K562 (cell line): ENCODE measurements at regions not wholly inside any gene's neighbourhood (a gene's known extent, or its start where the extent isn't known, plus 50 kb on each side); places are given as distances from the start of the nearest gene placed in this dataset.

ENCODE experiments used
- CTCF ChIP-seq, 3 experiments: IDR thresholded peaks in 2 of 3; conservative IDR thresholded peaks in 1 of 3; 2 replicates each; pipeline ENCODE4 v1.5.1; 2011 to 2012; ENCODE audit warnings: low read length in 3 of 3, mild to moderate bottlenecking in 3 of 3, control low read depth in 2 of 3, improper control_type of control experiment in 1 of 3, inconsistent platforms in 1 of 3, low read depth in 1 of 3, mixed read lengths in 1 of 3, moderate library complexity in 1 of 3; ENCODE audit not compliant: insufficient read depth in 2 of 3
- EZH2 ChIP-seq: IDR thresholded peaks from 2 replicates; pipeline ENCODE4 v1.6.1; 2012; ENCODE audit warnings: low read depth, mild to moderate bottlenecking, inconsistent platforms, low read length, borderline replicate concordance
- TF ChIP-seq, protein P1 (sequence below): sonication (generic); formaldehyde crosslinking; IDR thresholded peaks from 2 replicates; pipeline ENCODE4 v1.8.1; 2023; ENCODE audit warnings: mild to moderate bottlenecking, missing genetic modification reagents
- TF ChIP-seq, protein P2 (sequence below), 2 experiments: fragments of 450-650 bp; formaldehyde crosslinking in 1 of 2; IDR thresholded peaks; 2 replicates each; pipeline versions ENCODE4 v1.4.0 to v1.6.1; 2014 to 2020; ENCODE audit warnings: mild to moderate bottlenecking in 2 of 2, borderline replicate concordance in 1 of 2, low read depth in 1 of 2

GRCh38 chr22:27212617-27213177 lies 555.3 kb downstream of the MIAT start:
- TF ChIP-seq, protein P1, sequence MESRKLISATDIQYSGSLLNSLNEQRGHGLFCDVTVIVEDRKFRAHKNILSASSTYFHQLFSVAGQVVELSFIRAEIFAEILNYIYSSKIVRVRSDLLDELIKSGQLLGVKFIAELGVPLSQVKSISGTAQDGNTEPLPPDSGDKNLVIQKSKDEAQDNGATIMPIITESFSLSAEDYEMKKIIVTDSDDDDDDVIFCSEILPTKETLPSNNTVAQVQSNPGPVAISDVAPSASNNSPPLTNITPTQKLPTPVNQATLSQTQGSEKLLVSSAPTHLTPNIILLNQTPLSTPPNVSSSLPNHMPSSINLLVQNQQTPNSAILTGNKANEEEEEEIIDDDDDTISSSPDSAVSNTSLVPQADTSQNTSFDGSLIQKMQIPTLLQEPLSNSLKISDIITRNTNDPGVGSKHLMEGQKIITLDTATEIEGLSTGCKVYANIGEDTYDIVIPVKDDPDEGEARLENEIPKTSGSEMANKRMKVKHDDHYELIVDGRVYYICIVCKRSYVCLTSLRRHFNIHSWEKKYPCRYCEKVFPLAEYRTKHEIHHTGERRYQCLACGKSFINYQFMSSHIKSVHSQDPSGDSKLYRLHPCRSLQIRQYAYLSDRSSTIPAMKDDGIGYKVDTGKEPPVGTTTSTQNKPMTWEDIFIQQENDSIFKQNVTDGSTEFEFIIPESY (CRISPR knock-in tag) = no peak
- TF ChIP-seq CTCF (IDR thresholded peaks at IDR 0.05 in 2 of 3, conservative IDR thresholded peaks at IDR 0.05 in 1 of 3; ENCODE audit: insufficient read depth in 2 of 3, low read depth in 1 of 3, low read length in 3 of 3) (no peak), EZH2 (no peak)
- TF ChIP-seq, protein P2, sequence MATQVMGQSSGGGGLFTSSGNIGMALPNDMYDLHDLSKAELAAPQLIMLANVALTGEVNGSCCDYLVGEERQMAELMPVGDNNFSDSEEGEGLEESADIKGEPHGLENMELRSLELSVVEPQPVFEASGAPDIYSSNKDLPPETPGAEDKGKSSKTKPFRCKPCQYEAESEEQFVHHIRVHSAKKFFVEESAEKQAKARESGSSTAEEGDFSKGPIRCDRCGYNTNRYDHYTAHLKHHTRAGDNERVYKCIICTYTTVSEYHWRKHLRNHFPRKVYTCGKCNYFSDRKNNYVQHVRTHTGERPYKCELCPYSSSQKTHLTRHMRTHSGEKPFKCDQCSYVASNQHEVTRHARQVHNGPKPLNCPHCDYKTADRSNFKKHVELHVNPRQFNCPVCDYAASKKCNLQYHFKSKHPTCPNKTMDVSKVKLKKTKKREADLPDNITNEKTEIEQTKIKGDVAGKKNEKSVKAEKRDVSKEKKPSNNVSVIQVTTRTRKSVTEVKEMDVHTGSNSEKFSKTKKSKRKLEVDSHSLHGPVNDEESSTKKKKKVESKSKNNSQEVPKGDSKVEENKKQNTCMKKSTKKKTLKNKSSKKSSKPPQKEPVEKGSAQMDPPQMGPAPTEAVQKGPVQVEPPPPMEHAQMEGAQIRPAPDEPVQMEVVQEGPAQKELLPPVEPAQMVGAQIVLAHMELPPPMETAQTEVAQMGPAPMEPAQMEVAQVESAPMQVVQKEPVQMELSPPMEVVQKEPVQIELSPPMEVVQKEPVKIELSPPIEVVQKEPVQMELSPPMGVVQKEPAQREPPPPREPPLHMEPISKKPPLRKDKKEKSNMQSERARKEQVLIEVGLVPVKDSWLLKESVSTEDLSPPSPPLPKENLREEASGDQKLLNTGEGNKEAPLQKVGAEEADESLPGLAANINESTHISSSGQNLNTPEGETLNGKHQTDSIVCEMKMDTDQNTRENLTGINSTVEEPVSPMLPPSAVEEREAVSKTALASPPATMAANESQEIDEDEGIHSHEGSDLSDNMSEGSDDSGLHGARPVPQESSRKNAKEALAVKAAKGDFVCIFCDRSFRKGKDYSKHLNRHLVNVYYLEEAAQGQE (IDR thresholded peaks at IDR 0.05; ENCODE audit: borderline replicate concordance) = no peak
- TF ChIP-seq, protein P2 (CRISPR knock-in tag; IDR thresholded peaks at IDR 0.05; ENCODE audit: low read depth) = no peak
